ENCODE measurements at regions not wholly inside any gene's neighbourhood (a gene's known extent, or its start where the extent isn't known, plus 50 kb on each side); places are given as distances from the start of the nearest gene placed in this dataset.

DNA sequence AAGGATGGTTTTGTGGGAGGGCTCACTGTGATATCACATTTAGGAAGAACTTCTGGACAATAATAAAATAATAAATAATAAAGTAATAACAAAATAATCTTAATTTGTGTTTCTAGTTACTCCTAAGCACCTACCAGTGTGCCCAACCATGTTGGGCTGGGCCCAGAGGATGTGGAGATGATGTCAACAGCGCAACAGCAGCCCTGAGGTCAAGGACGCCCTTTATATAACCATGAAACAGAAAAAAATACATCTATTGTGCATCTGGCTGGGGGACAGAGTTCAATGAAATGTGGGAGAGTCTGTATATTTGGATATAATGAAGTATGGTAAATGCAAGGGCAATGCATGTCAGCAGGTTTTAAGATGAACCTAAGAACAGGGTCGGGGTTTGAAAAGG, 552.8 kb downstream of the VRK1 start:
- DNase-seq (ENCODE audit: insufficient read length, low spot score) = no peak
- TF ChIP-seq PAX5 (IDR thresholded peaks at IDR 0.05; ENCODE audit: insufficient read depth, low read length, severe bottlenecking) = no peak
- TF ChIP-seq POLR2AphosphoS5 (IDR thresholded peaks at IDR 0.05; ENCODE audit: low read depth, low read length) = no peak
- TF ChIP-seq SPI1 (IDR thresholded peaks at IDR 0.05; ENCODE audit: low read depth, low read length) = no peak
- FAIRE-seq = no peak

DNA sequence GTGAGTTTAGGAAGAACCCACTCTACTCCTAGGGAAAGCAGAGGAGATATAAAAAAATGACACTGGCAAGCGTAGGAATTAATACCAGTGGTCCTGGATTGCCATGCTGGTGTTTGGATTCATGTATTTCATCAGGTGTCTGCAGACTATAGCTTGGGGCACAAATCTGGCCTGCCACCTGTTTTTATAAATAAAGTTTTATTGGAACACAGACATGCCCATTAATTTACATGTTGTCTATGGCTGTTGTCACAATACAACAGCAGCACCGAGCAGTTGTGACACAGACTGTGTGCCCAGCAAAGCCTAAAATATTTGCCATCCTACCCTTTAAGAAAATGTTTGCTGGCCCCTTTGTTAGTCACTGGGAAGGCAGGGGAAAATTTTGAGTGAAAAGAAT, 553.2 kb downstream of the VRK1 start:
- TF ChIP-seq POLR2A (IDR thresholded peaks at IDR 0.05; ENCODE audit: low read depth, low read length) (no peak), TAF1 (IDR thresholded peaks at IDR 0.05; ENCODE audit: low read depth, low read length) (no peak), POLR2AphosphoS5 (IDR thresholded peaks at IDR 0.05; ENCODE audit: low read depth, low read length) (no peak), PAX5 (IDR thresholded peaks at IDR 0.05; ENCODE audit: insufficient read depth, low read length, severe bottlenecking) (no peak), SPI1 (IDR thresholded peaks at IDR 0.05; ENCODE audit: low read depth, low read length) (no peak), POU2F2 (IDR thresholded peaks at IDR 0.05; ENCODE audit: low read depth, low read length) (no peak)
- no peak for DNase-seq (ENCODE audit: insufficient read length, low spot score)
- no peak for FAIRE-seq

DNA sequence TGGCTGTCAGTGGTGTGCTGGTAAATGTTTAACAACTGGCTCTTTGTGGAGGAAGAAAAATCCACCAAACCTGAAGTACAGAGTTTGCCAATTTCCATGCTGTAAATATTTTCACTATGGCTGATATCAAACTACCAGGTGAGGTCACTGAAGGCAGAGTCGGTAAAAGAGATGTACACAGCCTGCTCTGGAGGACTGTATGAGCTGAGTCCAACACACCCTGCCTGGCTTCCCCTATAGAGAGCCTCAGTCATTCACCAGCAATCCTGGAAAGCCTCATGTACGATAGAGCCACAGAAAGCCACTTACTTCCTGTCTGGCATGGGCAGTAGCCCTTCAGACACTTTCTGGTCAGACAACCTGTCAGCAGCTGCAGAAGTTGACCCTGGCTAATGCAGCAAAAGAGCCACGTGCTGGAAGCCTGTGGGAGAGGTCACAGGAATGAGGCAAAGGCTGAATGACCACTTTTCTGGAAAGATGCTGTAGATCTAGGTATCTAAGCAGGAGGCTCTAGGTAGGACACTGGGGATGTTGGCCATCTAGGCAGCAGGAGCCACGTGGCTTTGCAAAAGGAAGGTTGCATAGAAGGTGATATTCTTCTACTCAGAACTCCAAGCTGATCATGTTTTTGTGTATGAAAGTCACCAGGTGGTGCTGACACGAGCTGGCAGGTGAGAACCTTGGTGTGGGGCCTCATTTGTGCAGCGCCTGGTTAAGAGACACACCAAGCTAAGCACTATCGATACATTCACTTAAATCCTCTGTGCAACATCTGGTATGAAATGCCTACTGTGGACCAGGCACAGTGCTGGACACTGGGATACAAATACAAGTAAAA, 553.9 kb downstream of the VRK1 start:
- TF ChIP-seq TAF1 (IDR thresholded peaks at IDR 0.05; ENCODE audit: low read depth, low read length) (no peak), POU2F2 (IDR thresholded peaks at IDR 0.05; ENCODE audit: low read depth, low read length) (no peak), PAX5 (IDR thresholded peaks at IDR 0.05; ENCODE audit: insufficient read depth, low read length, severe bottlenecking) (no peak), SPI1 (IDR thresholded peaks at IDR 0.05; ENCODE audit: low read depth, low read length) (no peak), POLR2A (IDR thresholded peaks at IDR 0.05; ENCODE audit: low read depth, low read length) (no peak), POLR2AphosphoS5 (IDR thresholded peaks at IDR 0.05; ENCODE audit: low read depth, low read length) (no peak)
- DNase-seq (ENCODE audit: insufficient read length, low spot score) = no peak
- peak; percentile 56 for FAIRE-seq

GRCh38 chr14:97353102-97353501, 555.9 kb downstream of the VRK1 start:
- FAIRE-seq = no peak
- no peak for DNase-seq (ENCODE audit: insufficient read length, low spot score)
- no peak for TF ChIP-seq POLR2A (IDR thresholded peaks at IDR 0.05; ENCODE audit: low read depth, low read length)
- no peak for TF ChIP-seq POU2F2 (IDR thresholded peaks at IDR 0.05; ENCODE audit: low read depth, low read length)
- no peak for TF ChIP-seq TAF1 (IDR thresholded peaks at IDR 0.05; ENCODE audit: low read depth, low read length)
- no peak for TF ChIP-seq SPI1 (IDR thresholded peaks at IDR 0.05; ENCODE audit: low read depth, low read length)
- no peak for TF ChIP-seq POLR2AphosphoS5 (IDR thresholded peaks at IDR 0.05; ENCODE audit: low read depth, low read length)
- TF ChIP-seq PAX5 (IDR thresholded peaks at IDR 0.05; ENCODE audit: insufficient read depth, low read length, severe bottlenecking) = no peak

- FAIRE-seq (no peak), DNase-seq (ENCODE audit: insufficient read length, low spot score) (no peak)
- TF ChIP-seq TAF1 (IDR thresholded peaks at IDR 0.05; ENCODE audit: low read depth, low read length) (no peak), POU2F2 (IDR thresholded peaks at IDR 0.05; ENCODE audit: low read depth, low read length) (no peak), POLR2AphosphoS5 (IDR thresholded peaks at IDR 0.05; ENCODE audit: low read depth, low read length) (no peak), SPI1 (IDR thresholded peaks at IDR 0.05; ENCODE audit: low read depth, low read length) (no peak), POLR2A (IDR thresholded peaks at IDR 0.05; ENCODE audit: low read depth, low read length) (no peak), PAX5 (IDR thresholded peaks at IDR 0.05; ENCODE audit: insufficient read depth, low read length, severe bottlenecking) (no peak)
These were observed 557.0 kb downstream of the VRK1 start for GRCh38 chr14:97354119-97354722.

DNA sequence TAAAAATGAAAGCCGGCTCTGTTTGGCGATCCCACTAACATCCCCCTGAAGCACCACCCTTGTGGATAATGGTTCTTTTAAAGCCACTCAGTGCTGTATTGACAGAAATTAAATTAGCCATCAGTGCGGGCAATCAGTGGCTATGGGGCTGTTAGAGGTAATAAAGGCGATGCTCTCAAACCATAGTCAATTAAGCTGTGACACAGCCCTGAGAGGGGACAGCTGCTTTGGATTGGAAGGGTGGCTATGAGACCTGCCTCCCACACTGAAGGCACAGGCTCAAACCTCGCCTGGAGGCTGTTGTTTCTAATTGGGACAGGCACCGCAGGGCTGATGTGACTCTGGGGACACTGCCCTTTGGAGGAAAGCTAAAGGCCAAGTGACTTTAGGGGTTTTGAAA, 562.2 kb downstream of the VRK1 start:
- DNase-seq (ENCODE audit: insufficient read length, low spot score) = no peak
- FAIRE-seq = no peak
- TF ChIP-seq POLR2AphosphoS5 (IDR thresholded peaks at IDR 0.05; ENCODE audit: low read depth, low read length) = no peak
- TF ChIP-seq POU2F2 (IDR thresholded peaks at IDR 0.05; ENCODE audit: low read depth, low read length) = no peak
- no peak for TF ChIP-seq PAX5 (IDR thresholded peaks at IDR 0.05; ENCODE audit: insufficient read depth, low read length, severe bottlenecking)
- TF ChIP-seq SPI1 (IDR thresholded peaks at IDR 0.05; ENCODE audit: low read depth, low read length) = no peak
- TF ChIP-seq POLR2A (IDR thresholded peaks at IDR 0.05; ENCODE audit: low read depth, low read length) = no peak
- no peak for TF ChIP-seq TAF1 (IDR thresholded peaks at IDR 0.05; ENCODE audit: low read depth, low read length)

- DNase-seq (ENCODE audit: insufficient read length, low spot score) (no peak), FAIRE-seq (no peak)
- TF ChIP-seq POLR2A (IDR thresholded peaks at IDR 0.05; ENCODE audit: low read depth, low read length) = no peak
- TF ChIP-seq TAF1 (IDR thresholded peaks at IDR 0.05; ENCODE audit: low read depth, low read length) = no peak
- TF ChIP-seq POLR2AphosphoS5 (IDR thresholded peaks at IDR 0.05; ENCODE audit: low read depth, low read length) = no peak
- TF ChIP-seq PAX5 (IDR thresholded peaks at IDR 0.05; ENCODE audit: insufficient read depth, low read length, severe bottlenecking) = no peak
- TF ChIP-seq POU2F2 (IDR thresholded peaks at IDR 0.05; ENCODE audit: low read depth, low read length) = no peak
- TF ChIP-seq SPI1 (IDR thresholded peaks at IDR 0.05; ENCODE audit: low read depth, low read length) = no peak
These were observed 564.0 kb downstream of the VRK1 start for GRCh38 chr14:97361181-97361580.

GRCh38 chr14:97361958-97362357, 564.8 kb downstream of the VRK1 start:
- FAIRE-seq (no peak), DNase-seq (ENCODE audit: insufficient read length, low spot score) (no peak)
- TF ChIP-seq SPI1 (IDR thresholded peaks at IDR 0.05; ENCODE audit: low read depth, low read length) (no peak), POLR2AphosphoS5 (IDR thresholded peaks at IDR 0.05; ENCODE audit: low read depth, low read length) (no peak), POU2F2 (IDR thresholded peaks at IDR 0.05; ENCODE audit: low read depth, low read length) (no peak), PAX5 (IDR thresholded peaks at IDR 0.05; ENCODE audit: insufficient read depth, low read length, severe bottlenecking) (no peak), POLR2A (IDR thresholded peaks at IDR 0.05; ENCODE audit: low read depth, low read length) (no peak), TAF1 (IDR thresholded peaks at IDR 0.05; ENCODE audit: low read depth, low read length) (no peak)

DNA sequence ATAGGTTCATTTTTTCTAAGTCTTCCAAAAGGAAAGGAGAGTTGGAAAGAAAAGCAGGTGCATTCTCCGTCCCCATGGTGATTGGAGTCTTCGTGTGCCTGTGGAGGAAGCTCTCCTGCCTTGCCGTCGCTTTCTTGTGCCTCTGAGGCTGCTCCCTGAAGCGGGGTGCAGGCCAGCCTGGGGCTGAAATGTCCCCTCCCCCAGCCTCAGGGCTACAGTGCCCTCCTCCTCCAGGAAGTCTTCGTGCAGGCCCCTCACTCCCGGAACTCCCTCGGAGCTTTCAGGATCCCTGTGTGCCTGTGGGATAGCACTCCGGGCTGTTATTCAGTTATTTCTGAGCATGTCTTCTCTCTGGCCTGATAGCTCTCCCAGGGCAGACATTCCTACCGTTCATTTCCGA, 569.2 kb downstream of the VRK1 start:
- no peak for FAIRE-seq

More for the DNA sequence above, 569.2 kb downstream of the VRK1 start:
- TF ChIP-seq POLR2A (IDR thresholded peaks at IDR 0.05; ENCODE audit: low read depth, low read length) = no peak
- TF ChIP-seq POU2F2 (IDR thresholded peaks at IDR 0.05; ENCODE audit: low read depth, low read length) = no peak
- TF ChIP-seq PAX5 (IDR thresholded peaks at IDR 0.05; ENCODE audit: insufficient read depth, low read length, severe bottlenecking) = no peak
- TF ChIP-seq POLR2AphosphoS5 (IDR thresholded peaks at IDR 0.05; ENCODE audit: low read depth, low read length) = no peak
- TF ChIP-seq TAF1 (IDR thresholded peaks at IDR 0.05; ENCODE audit: low read depth, low read length) = no peak
- DNase-seq (ENCODE audit: insufficient read length, low spot score) = no peak

Data from GM12891 (cell line).